ENCODE measurements at regions not wholly inside any gene's neighbourhood (a gene's known extent, or its start where the extent isn't known, plus 50 kb on each side); places are given as distances from the start of the nearest gene placed in this dataset.

- no peaks in the 10 kb centered on the region for H3K36me3 ChIP-seq
- no peaks in the 10 kb centered on the region for H3K27me3 ChIP-seq
- H3K9me3 ChIP-seq, result peaks cover 0 to 4% (median 0%) of the 10 kb centered on the region in 3 donors
- no peaks in the 10 kb centered on the region for H3K4me1 ChIP-seq
- intact Hi-C loops (cut with DNase I; ENCODE audit: low total_unique reads), result no loop called here
- DNase-seq, result no peak
- H3K27ac ChIP-seq, result no peak overlapping the region
- no peak for TF ChIP-seq CTCF (IDR thresholded peaks at IDR 0.05)
- H3K4me3 ChIP-seq, result no peak overlapping the region
These were observed 231.9 kb upstream of the BOD1L1 start for GRCh38 chr4:13859423-13859822.

GRCh38 chr4:13860126-13860525 lies 232.6 kb upstream of the BOD1L1 start:
- intact Hi-C loops (cut with DNase I; ENCODE audit: low total_unique reads), result no loop called here
- no peak for TF ChIP-seq CTCF (IDR thresholded peaks at IDR 0.05)
- Histone ChIP-seq H3K27ac (no peak overlapping the region), H3K4me1 (no peaks in the 10 kb centered on the region), H3K4me3 (no peak overlapping the region), H3K27me3 (no peaks in the 10 kb centered on the region), H3K36me3 (no peaks in the 10 kb centered on the region), H3K9me3 (peaks cover 0 to 4% (median 0%) of the 10 kb centered on the region in 3 donors)
- no peak for DNase-seq

- Histone ChIP-seq H3K27me3 (no peaks in the 10 kb centered on the region), H3K4me1 (no peaks in the 10 kb centered on the region), H3K36me3 (no peaks in the 10 kb centered on the region), H3K4me3 (no peak overlapping the region), H3K9me3 (peaks cover 0 to 4% (median 0%) of the 10 kb centered on the region in 3 donors), H3K27ac (no peak overlapping the region)
- TF ChIP-seq CTCF (IDR thresholded peaks at IDR 0.05), result no peak
- intact Hi-C loops (cut with DNase I; ENCODE audit: low total_unique reads), result no loop called here
- DNase-seq, result no peak
These were observed 238.5 kb upstream of the BOD1L1 start for GRCh38 chr4:13865871-13866669.

GRCh38 chr4:13866881-13867280 lies 239.4 kb upstream of the BOD1L1 start:
- intact Hi-C loops (cut with DNase I; ENCODE audit: low total_unique reads), result no loop called here
- TF ChIP-seq CTCF (IDR thresholded peaks at IDR 0.05), result no peak
- no peaks in the 10 kb centered on the region for H3K4me1 ChIP-seq
- H3K27ac ChIP-seq, result no peak overlapping the region
- H3K9me3 ChIP-seq, result peaks cover 0 to 4% (median 0%) of the 10 kb centered on the region in 3 donors
- no peak for DNase-seq
- H3K27me3 ChIP-seq, result no peaks in the 10 kb centered on the region
- H3K36me3 ChIP-seq, result no peaks in the 10 kb centered on the region
- no peak overlapping the region for H3K4me3 ChIP-seq

GRCh38 chr4:13872155-13872554 lies 244.6 kb upstream of the BOD1L1 start:
- DNase-seq, result no peak
- intact Hi-C loops (cut with DNase I; ENCODE audit: low total_unique reads), result no loop called here

More at GRCh38 chr4:13872155-13872554, 244.6 kb upstream of the BOD1L1 start:
- no peaks in the 10 kb centered on the region for H3K9me3 ChIP-seq
- no peak for TF ChIP-seq CTCF (IDR thresholded peaks at IDR 0.05)
- H3K36me3 ChIP-seq, result no peaks in the 10 kb centered on the region
- H3K4me1 ChIP-seq, result no peaks in the 10 kb centered on the region
- H3K4me3 ChIP-seq, result no peak overlapping the region
- H3K27ac ChIP-seq, result no peak overlapping the region
- no peaks in the 10 kb centered on the region for H3K27me3 ChIP-seq

Measured in tibial artery (tissue), 4 donors.